Fibroblast of lung (primary cell): ENCODE measurements at regions not wholly inside any gene's neighbourhood (a gene's known extent, or its start where the extent isn't known, plus 50 kb on each side); places are given as distances from the start of the nearest gene placed in this dataset.
"Not testable (repeated sequence)": the region's sequence is repeated elsewhere in the genome, so short reads cannot be mapped to it uniquely, and the experiment has no call there.

Experiments
- DNase-seq, 2 donors: peaks; one replicate each; pipeline versions ENCODE4 v3.0.0 to v3.0.0-alpha.2; 2010; ENCODE audit warnings: low read depth in 2 of 2
- H2AFZ ChIP-seq: 2 replicates; pipeline ENCODE4 v1.5.1; 2012; ENCODE audit warnings: low read length, control low read depth, inconsistent platforms
- H3K27ac ChIP-seq: 2 replicates; pipeline ENCODE4 v1.5.1; 2011; ENCODE audit warnings: low read length, control low read depth; ENCODE audit not compliant: insufficient read depth
- H3K27me3 ChIP-seq: 2 replicates; pipeline ENCODE4 v1.5.1; 2011; ENCODE audit warnings: mild to moderate bottlenecking, low read length; ENCODE audit not compliant: control insufficient read depth, insufficient read depth
- H3K36me3 ChIP-seq: 2 replicates; pipeline ENCODE4 v1.5.1; 2011; ENCODE audit warnings: low read length; ENCODE audit not compliant: control insufficient read depth, insufficient read depth
- H3K4me1 ChIP-seq: 2 replicates; pipeline ENCODE4 v1.5.1; 2011; ENCODE audit warnings: low read length; ENCODE audit not compliant: control insufficient read depth, insufficient read depth; ENCODE audit errors: extremely low read depth
- H3K4me2 ChIP-seq: 2 replicates; pipeline ENCODE4 v1.5.1; 2011; ENCODE audit warnings: low read length, control low read depth; ENCODE audit not compliant: insufficient read depth; ENCODE audit errors: extremely low read depth
- H3K4me3 ChIP-seq, 4 experiments: fragments of 200-600 bp in 1 of 4; sonication (generic) in 1 of 4; replicated peaks in 1 of 4; 2 replicates each; pipeline ENCODE4 v1.5.1; 2011 to 2016; ENCODE audit warnings: low read length in 4 of 4, low read depth in 3 of 4, mild to moderate bottlenecking in 3 of 4, control low read depth in 2 of 4, inconsistent platforms in 1 of 4, mixed read lengths in 1 of 4; ENCODE audit not compliant: insufficient read depth in 1 of 4; ENCODE audit errors: control extremely low read depth in 1 of 4
- H3K79me2 ChIP-seq: 2 replicates; pipeline ENCODE4 v1.5.1; 2012; ENCODE audit warnings: mild to moderate bottlenecking, low read length, inconsistent platforms; ENCODE audit not compliant: control insufficient read depth, insufficient read depth
- H3K9ac ChIP-seq: 2 replicates; pipeline ENCODE4 v1.5.1; 2011; ENCODE audit warnings: mild to moderate bottlenecking, low read length, control low read depth; ENCODE audit not compliant: insufficient read depth
- H3K9me3 ChIP-seq: 2 replicates; pipeline ENCODE4 v1.5.1; 2012; ENCODE audit warnings: low read depth, low read length; ENCODE audit not compliant: control insufficient read depth, insufficient read depth
- H4K20me1 ChIP-seq: 2 replicates; pipeline ENCODE4 v1.5.1; 2011; ENCODE audit warnings: low read length; ENCODE audit not compliant: control insufficient read depth, insufficient read depth; ENCODE audit errors: extremely low read depth
- CTCF ChIP-seq, 2 donors: IDR thresholded peaks in 1 of 2; conservative IDR thresholded peaks in 1 of 2; 1 replicate in 1 of 2; 2 replicates in 1 of 2; pipeline ENCODE4 v1.5.1; 2011 to 2012; ENCODE audit warnings: low read length in 2 of 2, control low read depth in 1 of 2, inconsistent platforms in 1 of 2, low read depth in 1 of 2, mild to moderate bottlenecking in 1 of 2
- EZH2 ChIP-seq: IDR thresholded peaks from 2 replicates; pipeline ENCODE4 v1.5.1; 2012; ENCODE audit warnings: low read length, control low read depth, mild to moderate bottlenecking; ENCODE audit errors: missing control alignments

DNA sequence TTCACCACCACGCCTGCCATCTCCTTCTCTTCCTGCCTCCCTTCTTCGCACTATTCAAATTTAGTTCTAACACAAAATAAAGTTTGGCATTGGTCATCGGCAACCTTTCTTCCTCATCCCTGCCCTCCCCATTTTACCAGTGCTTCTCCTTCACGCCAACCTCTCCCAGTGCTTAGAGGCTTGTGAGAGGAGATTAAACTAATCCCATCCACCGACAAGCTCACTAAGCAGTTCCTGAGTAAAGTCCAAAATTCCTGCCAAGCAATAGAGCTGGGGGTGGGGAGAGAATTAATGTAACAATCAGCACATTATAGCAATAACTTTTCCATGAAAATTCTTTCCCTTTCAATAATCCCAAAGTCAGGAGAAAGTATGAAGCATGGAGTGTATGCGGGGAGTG lies 157.4 kb upstream of the GMNC start:
- TF ChIP-seq EZH2: no peak
- no peak for TF ChIP-seq CTCF (conservative IDR thresholded peaks at IDR 0.05 in 1 of 2, IDR thresholded peaks at IDR 0.05 in 1 of 2; ENCODE audit: low read depth in 1 of 2, low read length in 2 of 2)

GRCh38 chr3:191015960-191016359 lies 153.5 kb upstream of the GMNC start:
- not testable (repeated sequence) for DNase-seq, H4K20me1 ChIP-seq, H3K9me3 ChIP-seq, H3K79me2 ChIP-seq, H3K36me3 ChIP-seq, H2AFZ ChIP-seq, H3K27ac ChIP-seq, H3K9ac ChIP-seq, H3K4me1 ChIP-seq, H3K27me3 ChIP-seq, H3K4me2 ChIP-seq, H3K4me3 ChIP-seq

More for the DNA sequence above, 157.4 kb upstream of the GMNC start:
- Histone ChIP-seq H3K79me2 (no peaks in the 10 kb centered on the region), H3K9ac (no peak overlapping the region), H3K4me1 (no peaks in the 10 kb centered on the region), H3K27me3 (no peaks in the 10 kb centered on the region), H3K9me3 (no peaks in the 10 kb centered on the region), H3K27ac (no peak overlapping the region), H2AFZ (no peak overlapping the region), H4K20me1 (no peaks in the 10 kb centered on the region), H3K4me3 (no peak overlapping the region), H3K36me3 (no peaks in the 10 kb centered on the region), H3K4me2 (no peak overlapping the region)
- no peak for DNase-seq

GRCh38 chr3:191008074-191008473 lies 145.6 kb upstream of the GMNC start:
- TF ChIP-seq EZH2 (no peak), CTCF (conservative IDR thresholded peaks at IDR 0.05 in 1 of 2, IDR thresholded peaks at IDR 0.05 in 1 of 2; ENCODE audit: low read depth in 1 of 2, low read length in 2 of 2) (no peak)
- H3K27ac ChIP-seq: no peak overlapping the region

More at GRCh38 chr3:191008074-191008473, 145.6 kb upstream of the GMNC start:
- H3K9me3 ChIP-seq: no peaks in the 10 kb centered on the region
- DNase-seq: no peak
- H3K79me2 ChIP-seq: no peaks in the 10 kb centered on the region
- no peak overlapping the region for H3K9ac ChIP-seq
- no peaks in the 10 kb centered on the region for H3K4me1 ChIP-seq
- H3K36me3 ChIP-seq: no peaks in the 10 kb centered on the region
- H4K20me1 ChIP-seq: no peaks in the 10 kb centered on the region
- no peak overlapping the region for H2AFZ ChIP-seq
- H3K4me3 ChIP-seq: no peak overlapping the region
- no peaks in the 10 kb centered on the region for H3K27me3 ChIP-seq
- H3K4me2 ChIP-seq: no peak overlapping the region
